Mesendoderm (in vitro differentiated cells): ENCODE measurements at regions not wholly inside any gene's neighbourhood (a gene's known extent, or its start where the extent isn't known, plus 50 kb on each side); places are given as distances from the start of the nearest gene placed in this dataset.
"Not testable (repeated sequence)": the region's sequence is repeated elsewhere in the genome, so short reads cannot be mapped to it uniquely, and the experiment has no call there.

Experiments used
- DNase-seq: peaks from one replicate; pipeline ENCODE4 v3.0.0; 2013
- H2AK5ac ChIP-seq: 2 replicates; pipeline ENCODE4 v1.6.1; 2013; ENCODE audit warnings: low read length, inconsistent platforms
- H2BK120ac ChIP-seq: 2 replicates; pipeline ENCODE4 v1.6.1; 2013; ENCODE audit warnings: low read depth, mild to moderate bottlenecking, low read length, moderate library complexity, mixed read lengths
- H2BK15ac ChIP-seq: replicated peaks from 2 replicates; pipeline ENCODE4 v1.6.1; 2013; ENCODE audit warnings: low read depth, mild to moderate bottlenecking, moderate library complexity
- H2BK5ac ChIP-seq: 2 replicates; pipeline ENCODE4 v1.6.1; 2013; ENCODE audit warnings: low read length, inconsistent platforms
- H3K18ac ChIP-seq: 2 replicates; pipeline ENCODE4 v1.6.1; 2013; ENCODE audit warnings: mild to moderate bottlenecking, low read length, mixed read lengths
- H3K23ac ChIP-seq: one replicate; pipeline ENCODE4 v1.6.1; 2013; ENCODE audit warnings: low read length
- H3K27ac ChIP-seq: 2 replicates; pipeline ENCODE4 v1.5.1; 2013; ENCODE audit warnings: low read depth, mild to moderate bottlenecking, inconsistent platforms, low read length, moderate library complexity
- H3K27me3 ChIP-seq: 2 replicates; pipeline ENCODE4 v1.6.1; 2013; ENCODE audit warnings: low read length, control low read depth, mild to moderate bottlenecking, inconsistent platforms; ENCODE audit not compliant: insufficient read depth, poor library complexity
- H3K36me3 ChIP-seq: 2 replicates; pipeline ENCODE4 v1.6.1; 2013; ENCODE audit warnings: low read length, inconsistent platforms; ENCODE audit not compliant: control insufficient read depth, insufficient read depth
- H3K4ac ChIP-seq: one replicate; pipeline ENCODE4 v1.6.1; 2013; ENCODE audit warnings: low read depth, mild to moderate bottlenecking, low read length, moderate library complexity
- H3K4me1 ChIP-seq: 2 replicates; pipeline ENCODE4 v1.6.1; 2013; ENCODE audit warnings: low read depth, low read length, inconsistent platforms; ENCODE audit not compliant: control insufficient read depth
- H3K4me2 ChIP-seq: 2 replicates; pipeline ENCODE4 v1.6.1; 2013; ENCODE audit warnings: low read length
- H3K4me3 ChIP-seq: 2 replicates; pipeline ENCODE4 v1.5.1; 2013; ENCODE audit warnings: mild to moderate bottlenecking, low read length
- H3K56ac ChIP-seq: one replicate; pipeline ENCODE4 v1.6.1; 2013; ENCODE audit warnings: low read length
- H3K79me1 ChIP-seq: 2 replicates; pipeline ENCODE4 v1.6.1; 2013; ENCODE audit warnings: low read length, inconsistent platforms
- H3K79me2 ChIP-seq: 2 replicates; pipeline ENCODE4 v1.6.1; 2013; ENCODE audit warnings: mild to moderate bottlenecking, low read length; ENCODE audit not compliant: control insufficient read depth, insufficient read depth
- H3K9ac ChIP-seq: 2 replicates; pipeline ENCODE4 v1.6.1; 2013; ENCODE audit warnings: low read length, inconsistent platforms
- H4K5ac ChIP-seq: one replicate; pipeline ENCODE4 v1.6.1; 2013; ENCODE audit warnings: low read length
- H4K8ac ChIP-seq: one replicate; pipeline ENCODE4 v1.6.1; 2013; ENCODE audit warnings: low read depth, mild to moderate bottlenecking, control low read depth, low read length, moderate library complexity
- WGBS: extraction: QIAGEN DNeasy Blood & Tissue Kit; methylation state at CpG from one replicate; pipeline ENCODE4 v1.1.7; 2013; ENCODE audit warnings: low lambda C conversion rate, missing lambda C conversion rate; ENCODE audit not compliant: insufficient coverage; ENCODE audit errors: extremely low coverage; 5-methylcytosine and 5-hydroxymethylcytosine counted together

- Histone ChIP-seq H3K23ac (no peak overlapping the region), H3K4ac (no peak overlapping the region), H3K4me3 (no peak overlapping the region), H3K9ac (no peak overlapping the region), H2BK5ac (no peak overlapping the region), H4K5ac (no peak overlapping the region), H2BK15ac (no peak overlapping the region), H3K79me2 (no peaks in the 10 kb centered on the region), H4K8ac (no peak overlapping the region), H3K4me1 (no peaks in the 10 kb centered on the region), H3K36me3 (no peaks in the 10 kb centered on the region), H3K4me2 (no peak overlapping the region), H2BK120ac (no peak overlapping the region), H3K27ac (no peak overlapping the region), H3K79me1 (no peaks in the 10 kb centered on the region), H3K56ac (no peak overlapping the region), H3K27me3 (no peaks in the 10 kb centered on the region), H3K18ac (no peak overlapping the region), H2AK5ac (no peak overlapping the region)
- no CpG with 5 or more reads among the region's 3 CpGs for WGBS
- no peak for DNase-seq
Observed at GRCh38 chr7:125074141-125074540, 144.5 kb upstream of the POT1 start.

DNA sequence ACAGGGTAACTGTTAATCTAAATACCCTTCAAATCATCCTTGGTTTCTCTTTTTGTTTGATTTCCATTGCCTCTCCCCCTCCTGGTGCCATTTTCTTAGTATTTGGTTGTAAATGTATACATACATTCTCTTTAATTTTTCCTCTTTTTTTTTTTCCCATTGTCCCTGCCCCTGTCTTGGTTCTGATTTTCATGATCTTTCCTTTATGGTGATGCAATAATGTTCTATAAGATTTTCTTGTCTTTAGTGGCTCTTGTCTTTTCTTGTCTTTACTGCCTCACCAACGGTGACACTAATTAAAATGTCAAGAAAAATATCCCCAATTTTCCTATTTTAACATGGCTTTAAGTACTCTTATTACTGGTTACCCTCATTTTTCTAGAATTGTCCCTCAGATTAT, 135.9 kb upstream of the POT1 start:
- Histone ChIP-seq H3K4me3 (no peak overlapping the region), H3K36me3 (no peaks in the 10 kb centered on the region), H3K56ac (no peak overlapping the region), H3K4me2 (no peak overlapping the region), H3K9ac (no peak overlapping the region), H3K23ac (no peak overlapping the region), H3K27ac (no peak overlapping the region), H3K4me1 (no peaks in the 10 kb centered on the region), H3K18ac (no peak overlapping the region), H4K5ac (no peak overlapping the region), H2BK5ac (no peak overlapping the region), H3K79me1 (no peaks in the 10 kb centered on the region), H3K4ac (no peak overlapping the region), H2BK15ac (no peak overlapping the region), H2BK120ac (no peak overlapping the region), H4K8ac (no peak overlapping the region), H3K79me2 (no peaks in the 10 kb centered on the region), H3K27me3 (no peaks in the 10 kb centered on the region), H2AK5ac (no peak overlapping the region)
- WGBS = no CpG with 5 or more reads among the region's 1 CpG
- no peak for DNase-seq

DNA sequence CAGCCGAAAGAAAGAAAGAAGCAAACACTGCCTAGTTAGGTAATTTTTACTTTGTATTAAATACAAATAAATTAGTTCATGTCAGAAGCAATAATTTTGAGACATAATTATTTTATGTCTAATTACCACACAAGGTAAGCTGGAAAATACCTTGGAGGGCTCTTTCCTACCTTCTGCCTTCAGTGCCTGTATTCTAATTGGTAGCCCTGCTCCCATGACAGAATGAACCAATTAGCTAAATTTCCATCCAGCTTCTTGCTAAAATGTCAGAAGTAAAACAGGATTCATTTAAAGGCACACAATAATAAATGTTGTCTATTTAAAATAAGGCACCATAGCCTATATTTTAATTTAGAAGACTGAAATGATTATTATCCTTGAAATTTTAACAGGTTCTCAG, 135.4 kb upstream of the POT1 start:
- H2BK120ac ChIP-seq = no peak overlapping the region
- no peak overlapping the region for H3K4me2 ChIP-seq
- no peaks in the 10 kb centered on the region for H3K4me1 ChIP-seq
- H3K4ac ChIP-seq = no peak overlapping the region
- no peaks in the 10 kb centered on the region for H3K36me3 ChIP-seq
- no peak overlapping the region for H3K18ac ChIP-seq
- H2AK5ac ChIP-seq = no peak overlapping the region
- no peaks in the 10 kb centered on the region for H3K27me3 ChIP-seq
- H4K8ac ChIP-seq = no peak overlapping the region
- H3K9ac ChIP-seq = no peak overlapping the region
- H3K79me1 ChIP-seq = no peaks in the 10 kb centered on the region
- no peak overlapping the region for H2BK5ac ChIP-seq
- no peak overlapping the region for H2BK15ac ChIP-seq
- no peak overlapping the region for H3K27ac ChIP-seq
- no peak overlapping the region for H3K4me3 ChIP-seq
- no peak overlapping the region for H4K5ac ChIP-seq
- no CpG with 5 or more reads among the region's 1 CpG for WGBS
- DNase-seq = no peak
- H3K23ac ChIP-seq = no peak overlapping the region
- no peak overlapping the region for H3K56ac ChIP-seq
- no peaks in the 10 kb centered on the region for H3K79me2 ChIP-seq

GRCh38 chr7:125061776-125062397, 132.3 kb upstream of the POT1 start:
- H3K27me3 ChIP-seq = no peaks in the 10 kb centered on the region
- H3K4me2 ChIP-seq = no peak overlapping the region
- peak; percentile 45 for DNase-seq
- peak overlapping the region; percentile 61 for H2BK5ac ChIP-seq
- H2BK15ac ChIP-seq = no peak overlapping the region
- H3K9ac ChIP-seq = no peak overlapping the region
- no peaks in the 10 kb centered on the region for H3K36me3 ChIP-seq
- no peaks in the 10 kb centered on the region for H3K4me1 ChIP-seq
- no peak overlapping the region for H3K27ac ChIP-seq
- no peak overlapping the region for H3K4me3 ChIP-seq
- H3K56ac ChIP-seq = peak overlapping the region; percentile 36
- no CpG with 5 or more reads among the region's 2 CpGs for WGBS
- H3K79me2 ChIP-seq = no peaks in the 10 kb centered on the region
- H3K18ac ChIP-seq = peak overlapping the region; percentile 39
- no peaks in the 10 kb centered on the region for H3K79me1 ChIP-seq
- no peak overlapping the region for H3K4ac ChIP-seq
- H4K5ac ChIP-seq = no peak overlapping the region
- peak overlapping the region; percentile 28 for H4K8ac ChIP-seq
- no peak overlapping the region for H3K23ac ChIP-seq
- H2AK5ac ChIP-seq = no peak overlapping the region
- no peak overlapping the region for H2BK120ac ChIP-seq

DNA sequence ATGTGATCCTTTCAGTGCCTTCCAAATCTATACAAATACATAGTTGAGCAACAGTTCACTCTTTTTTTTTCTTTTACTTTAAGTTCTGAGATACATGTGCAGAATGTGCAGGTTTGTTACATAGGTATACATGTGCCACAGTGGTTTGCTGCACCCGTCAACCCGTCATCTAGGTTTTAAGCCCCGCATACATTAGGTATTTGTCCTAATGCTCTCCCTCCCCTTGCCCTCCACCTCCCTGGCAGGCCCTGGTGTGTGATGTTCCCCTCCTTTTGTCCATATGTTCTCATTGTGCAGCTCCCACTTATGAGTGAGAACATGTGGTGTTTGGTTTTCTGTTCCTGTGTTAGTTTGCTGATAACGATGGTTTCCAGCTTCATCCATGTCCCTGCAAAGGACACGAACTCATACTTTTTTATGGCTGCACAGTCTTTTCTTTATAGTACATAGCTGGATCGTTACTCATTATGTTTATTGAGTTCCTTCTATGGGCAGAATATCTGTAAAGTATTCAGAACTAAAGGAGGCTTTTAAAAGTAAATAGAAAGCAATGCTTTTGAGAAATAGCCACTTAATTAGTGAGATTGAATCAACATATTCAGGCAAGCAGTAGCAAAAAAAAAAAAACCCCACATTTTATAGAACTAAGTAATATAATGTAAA, 131.6 kb upstream of the POT1 start:
- H3K79me1 ChIP-seq, H3K27me3 ChIP-seq, H3K27ac ChIP-seq: not testable (repeated sequence)

More for the DNA sequence above, 131.6 kb upstream of the POT1 start:
- H3K36me3 ChIP-seq, H4K8ac ChIP-seq, H2BK15ac ChIP-seq, H3K9ac ChIP-seq, H2BK5ac ChIP-seq, H3K4me3 ChIP-seq, H2AK5ac ChIP-seq, H3K4me2 ChIP-seq, H3K79me2 ChIP-seq, H2BK120ac ChIP-seq, H3K4ac ChIP-seq, H4K5ac ChIP-seq, H3K23ac ChIP-seq, DNase-seq, H3K18ac ChIP-seq, H3K4me1 ChIP-seq: not testable (repeated sequence)
- peak overlapping the region; percentile 59 for H3K56ac ChIP-seq
- no CpG with 5 or more reads among the region's 6 CpGs for WGBS
